ENCODE measurements at regions not wholly inside any gene's neighbourhood (a gene's known extent, or its start where the extent isn't known, plus 50 kb on each side); places are given as distances from the start of the nearest gene placed in this dataset.
A peak's percentile ranks its signal among the peaks of the same experiment; 100 is the strongest.

GRCh38 chr9:91102269-91102668 lies 259.4 kb downstream of the AUH start:
- DNase-seq, result no peak

GRCh38 chr9:91103931-91104330 lies 257.8 kb downstream of the AUH start:
- no peak for DNase-seq

GRCh38 chr9:91106415-91107081 lies 255.2 kb downstream of the AUH start:
- no peak for DNase-seq

- no peak for DNase-seq
Measured at GRCh38 chr9:91111226-91111625, 250.5 kb downstream of the AUH start.

- DNase-seq, result no peak
Measured at GRCh38 chr9:91111876-91112275, 249.8 kb downstream of the AUH start.

- no peak for DNase-seq
Measured at GRCh38 chr9:91113016-91113415, 248.7 kb downstream of the AUH start.

- no peak for DNase-seq
Measured at GRCh38 chr9:91114450-91114849, 247.3 kb downstream of the AUH start.

- DNase-seq, result no peak
Measured at GRCh38 chr9:91116211-91116610, 245.5 kb downstream of the AUH start.

- no peak for DNase-seq
Measured at GRCh38 chr9:91116711-91117110, 245.0 kb downstream of the AUH start.

- DNase-seq, result no peak
Measured at GRCh38 chr9:91117474-91117891, 244.2 kb downstream of the AUH start.

GRCh38 chr9:91117959-91118703 lies 243.6 kb downstream of the AUH start:
- no peak for DNase-seq

- DNase-seq, result no peak
Measured at GRCh38 chr9:91118704-91119025, 243.1 kb downstream of the AUH start.

- no peak for DNase-seq
Measured at GRCh38 chr9:91119142-91119541, 242.6 kb downstream of the AUH start.

GRCh38 chr9:91119679-91120078 lies 242.0 kb downstream of the AUH start:
- DNase-seq, result no peak

GRCh38 chr9:91120200-91120599 lies 241.5 kb downstream of the AUH start:
- no peak for DNase-seq

- DNase-seq, result no peak
Measured at GRCh38 chr9:91122755-91123154, 239.0 kb downstream of the AUH start.

- no peak for DNase-seq
Measured at GRCh38 chr9:91126761-91127445, 234.8 kb downstream of the AUH start.

- DNase-seq, result no peak
Measured at GRCh38 chr9:91127653-91128052, 234.1 kb downstream of the AUH start.

GRCh38 chr9:91130796-91131318 lies 230.9 kb downstream of the AUH start:
- DNase-seq, result no peak

- peak; percentile 40 for DNase-seq
Measured at GRCh38 chr9:91131433-91131839, 230.3 kb downstream of the AUH start.

- DNase-seq, result no peak
Measured at GRCh38 chr9:91132576-91133073, 229.1 kb downstream of the AUH start.

GRCh38 chr9:91134608-91135007 lies 227.1 kb downstream of the AUH start:
- no peak for DNase-seq

- DNase-seq, result no peak
Measured at GRCh38 chr9:91137391-91137790, 224.3 kb downstream of the AUH start.

GRCh38 chr9:91138760-91139159 lies 223.0 kb downstream of the AUH start:
- DNase-seq, result no peak

All from CD4-positive, alpha-beta T cell treated with Interleukin-12 subunit alpha and Interleukin-12 subunit beta, for 1 hour (primary cell).